HepG2 (cell line): ENCODE measurements at regions not wholly inside any gene's neighbourhood (a gene's known extent, or its start where the extent isn't known, plus 50 kb on each side); places are given as distances from the start of the nearest gene placed in this dataset.

ENCODE experiments used
- ATAC-seq: fragments of 200-7000 bp; cut with Tn5 transposase; 3 replicates; pipeline ENCODE4 v1.9.1; 2020; ENCODE audit warnings: mild to moderate bottlenecking, moderate library complexity
- BruUV-seq: library from RNA; stranded (reverse); fragments of 400-500 nt; replicated peaks from 2 replicates; lab custom pipeline; 2021; lab: Mats Ljungman, UMichigan
- CTCF ChIA-PET: fragments of 300-600 bp; formaldehyde crosslinking; extraction: SDS; loops from one replicate; lab custom pipeline; 2021; ENCODE audit warnings: low total read pairs, inconsistent platforms, low intra/inter-chr PET ratio; lab: Yijun Ruan, JAX
- POLR2A ChIA-PET: fragments of 350-600 bp; sonication (Branson Sonifier 250); formaldehyde crosslinking; loops from one replicate; lab custom pipeline; 2020; ENCODE audit warnings: antibody characterized with exemption, inconsistent platforms; lab: Yijun Ruan, JAX
- DNase-seq: peaks from one replicate; pipeline ENCODE4 v3.0.0-alpha.2; 2015; ENCODE audit warnings: low spot score
- FAIRE-seq: peaks from 3 replicates; lab custom pipeline; 2011; peaks lifted over from hg19 to GRCh38; lab: Jason Lieb, UNC
- H2AFZ ChIP-seq: one replicate; pipeline ENCODE4 v1.6.1; 2011; ENCODE audit warnings: low read length, inconsistent platforms
- H3K27ac ChIP-seq: fragments of 300-600 bp; 3 replicates; pipeline ENCODE4 v1.8.0; 2011; ENCODE audit warnings: mixed run types, mild to moderate bottlenecking, mixed read lengths, low read length, inconsistent platforms; ENCODE audit not compliant: insufficient read depth; ENCODE audit errors: extremely low read length
- H3K27me3 ChIP-seq, 2 experiments: fragments of 200-600 bp in 1 of 2; 2 replicates in 1 of 2; 3 replicates in 1 of 2; pipeline versions ENCODE4 v1.6.0 to v1.8.0; 2011; ENCODE audit warnings: low read length in 2 of 2, mild to moderate bottlenecking in 2 of 2, moderate library complexity in 2 of 2, inconsistent platforms in 1 of 2; ENCODE audit not compliant: insufficient read depth in 2 of 2, control insufficient read depth in 1 of 2
- H3K36me3 ChIP-seq, 2 experiments: fragments of 200-600 bp in 1 of 2; replicated peaks in 1 of 2; 2 replicates in 1 of 2; 3 replicates in 1 of 2; pipeline versions ENCODE4 v1.5.1 to v1.8.0; 2011; ENCODE audit warnings: low read length in 2 of 2, inconsistent platforms in 1 of 2; ENCODE audit not compliant: insufficient read depth in 2 of 2, control insufficient read depth in 1 of 2
- H3K4me1 ChIP-seq: 2 replicates; pipeline ENCODE4 v1.5.1; 2012; ENCODE audit warnings: low read length, inconsistent platforms; ENCODE audit not compliant: insufficient read depth
- H3K4me2 ChIP-seq: 2 replicates; pipeline ENCODE4 v1.6.0; 2011; ENCODE audit warnings: low read depth, low read length, inconsistent platforms
- H3K4me3 ChIP-seq, 3 experiments: fragments of 200-600 bp in 1 of 3; sonication (generic), shearing (Covaris generic) in 1 of 3; replicated peaks in 1 of 3; 2 replicates each; pipeline ENCODE4 v1.5.1; 2011 to 2016; ENCODE audit warnings: low read length in 3 of 3, inconsistent platforms in 2 of 3, low read depth in 2 of 3, mild to moderate bottlenecking in 2 of 3, control low read depth in 1 of 3, mixed read lengths in 1 of 3; ENCODE audit not compliant: insufficient read depth in 1 of 3
- H3K79me2 ChIP-seq: one replicate; pipeline ENCODE4 v1.6.1; 2011; ENCODE audit warnings: low read length, inconsistent platforms; ENCODE audit not compliant: insufficient read depth
- H3K9ac ChIP-seq: 2 replicates; pipeline ENCODE4 v1.6.0; 2011; ENCODE audit warnings: mild to moderate bottlenecking, low read depth, low read length, inconsistent platforms; ENCODE audit not compliant: insufficient read depth
- H3K9me3 ChIP-seq: 2 replicates; pipeline ENCODE4 v1.5.1; 2012; ENCODE audit warnings: mild to moderate bottlenecking, low read length
- H4K20me1 ChIP-seq: 2 replicates; pipeline ENCODE4 v1.6.0; 2011; ENCODE audit warnings: inconsistent platforms, mild to moderate bottlenecking, low read length, moderate library complexity; ENCODE audit not compliant: insufficient read depth
- HDAC6 ChIP-seq: fragments of 200-600 bp; sonication (generic); IDR thresholded peaks from 2 replicates; pipeline ENCODE4 v1.7.0; 2017; ENCODE audit warnings: mild to moderate bottlenecking, antibody characterized with exemption, low read length, low read depth
- HNF4A ChIP-seq: sonication (generic); formaldehyde crosslinking; IDR thresholded peaks from 2 replicates; pipeline ENCODE4 v1.4.0; 2020; ENCODE audit warnings: missing genetic modification reagents
- HNRNPK ChIP-seq: fragments of 200-400 bp; formaldehyde crosslinking; IDR thresholded peaks from 2 replicates; pipeline ENCODE4 v1.6.1; 2018; ENCODE audit warnings: low read length, low read depth, moderate library complexity, mild to moderate bottlenecking; ENCODE audit not compliant: poor library complexity, severe bottlenecking
- MAFG ChIP-seq: sonication (generic); formaldehyde crosslinking; IDR thresholded peaks from 2 replicates; pipeline ENCODE4 v1.5.1; 2020; ENCODE audit warnings: mild to moderate bottlenecking, missing genetic modification reagents
- MED1 ChIP-seq: sonication (generic); formaldehyde crosslinking; IDR thresholded peaks from 2 replicates; pipeline ENCODE4 v1.4.0; 2020; ENCODE audit warnings: missing genetic modification reagents
- MIXL1 ChIP-seq: IDR thresholded peaks from 2 replicates; pipeline ENCODE4 v1.6.1; 2016
- NR1H2 ChIP-seq: sonication (generic); formaldehyde crosslinking; IDR thresholded peaks from 2 replicates; pipeline ENCODE4 v1.8.1; 2022; ENCODE audit warnings: low read depth, missing genetic modification reagents, borderline replicate concordance
- SOX13 ChIP-seq, 3 experiments: fragments of 450-650 bp in 1 of 3; sonication (generic) in 1 of 3; formaldehyde crosslinking in 1 of 3; IDR thresholded peaks in 2 of 3; conservative IDR thresholded peaks in 1 of 3; 2 replicates each; pipeline versions ENCODE4 v1.5.0 to v1.6.1; 2016 to 2020; ENCODE audit warnings: antibody characterized with exemption in 1 of 3, mild to moderate bottlenecking in 1 of 3, missing compliant biosample characterization in 1 of 3, missing genetic modification reagents in 1 of 3, moderate library complexity in 1 of 3
- ZFYVE20 ChIP-seq: sonication (generic); formaldehyde crosslinking; IDR thresholded peaks from 2 replicates; pipeline ENCODE4 v1.8.0; 2023; ENCODE audit warnings: low read depth, mild to moderate bottlenecking, moderate library complexity, missing genetic modification reagents, borderline replicate concordance
- ZIK1 ChIP-seq: sonication (generic); formaldehyde crosslinking; IDR thresholded peaks from 2 replicates; pipeline ENCODE4 v1.5.0; 2020; ENCODE audit warnings: mild to moderate bottlenecking, low read depth, missing genetic modification reagents, borderline replicate concordance
- ZNF572 ChIP-seq: sonication (generic); formaldehyde crosslinking; IDR thresholded peaks from 2 replicates; pipeline ENCODE4 v1.5.1; 2020; ENCODE audit warnings: mild to moderate bottlenecking, missing genetic modification reagents
- ZNF768 ChIP-seq: sonication (generic); formaldehyde crosslinking; IDR thresholded peaks from 2 replicates; pipeline ENCODE4 v1.4.0; 2020; ENCODE audit warnings: missing genetic modification reagents
- ZNF841 ChIP-seq: sonication (generic); formaldehyde crosslinking; IDR thresholded peaks from 2 replicates; pipeline ENCODE4 v1.8.1; 2023; ENCODE audit warnings: missing genetic modification reagents, borderline replicate concordance
- in situ Hi-C: cut with HindIII; loops from 2 replicates; pipeline ENCODE4 v1.10.0; 2017; ENCODE audit warnings: low pct_unique_long_range_greater_than_20kb; ENCODE audit not compliant: extremely low pct_ligation_motif_present
- intact Hi-C: fragments of 100-400 bp; cut with micrococcal nuclease; formaldehyde crosslinking; loops from one replicate; pipeline ENCODE4 v1.10.0; 2022; ENCODE audit not compliant: unreplicated experiment
- TF ChIP-seq, protein P1 (sequence below): sonication (generic); formaldehyde crosslinking; conservative IDR thresholded peaks from 2 replicates; pipeline ENCODE4 v1.8.0; 2022; ENCODE audit warnings: low read depth, missing genetic modification reagents

- in situ Hi-C loops (no loop called here), intact Hi-C loops (no loop called here)
- Histone ChIP-seq H3K9ac (no peak overlapping the region), H3K27me3 (no peaks in the 10 kb centered on the region), H3K4me3 (no peak overlapping the region), H4K20me1 (no peaks in the 10 kb centered on the region), H2AFZ (no peak overlapping the region), H3K4me1 (no peaks in the 10 kb centered on the region), H3K9me3 (peaks cover 66% of the 10 kb centered on the region), H3K79me2 (no peaks in the 10 kb centered on the region), H3K36me3 (no peaks in the 10 kb centered on the region), H3K27ac (no peak overlapping the region), H3K4me2 (no peak overlapping the region)
- TF ChIP-seq ZNF841 (no peak), ZIK1 (CRISPR knock-in tag) (no peak), HNF4A (no peak), ZNF768 (CRISPR knock-in tag) (no peak), MED1 (CRISPR knock-in tag) (no peak), MAFG (CRISPR knock-in tag) (no peak), HNRNPK (no peak), NR1H2 (CRISPR knock-in tag) (no peak), ZFYVE20 (CRISPR knock-in tag) (no peak), HDAC6 (no peak), SOX13 (IDR thresholded peaks at IDR 0.05) (no peak), SOX13 (CRISPR knock-in tag; conservative IDR thresholded peaks at IDR 0.05 in 1 of 2, IDR thresholded peaks at IDR 0.05 in 1 of 2) (no peak), MIXL1 (no peak), ZNF572 (CRISPR knock-in tag) (no peak)
- TF ChIP-seq, protein P1, sequence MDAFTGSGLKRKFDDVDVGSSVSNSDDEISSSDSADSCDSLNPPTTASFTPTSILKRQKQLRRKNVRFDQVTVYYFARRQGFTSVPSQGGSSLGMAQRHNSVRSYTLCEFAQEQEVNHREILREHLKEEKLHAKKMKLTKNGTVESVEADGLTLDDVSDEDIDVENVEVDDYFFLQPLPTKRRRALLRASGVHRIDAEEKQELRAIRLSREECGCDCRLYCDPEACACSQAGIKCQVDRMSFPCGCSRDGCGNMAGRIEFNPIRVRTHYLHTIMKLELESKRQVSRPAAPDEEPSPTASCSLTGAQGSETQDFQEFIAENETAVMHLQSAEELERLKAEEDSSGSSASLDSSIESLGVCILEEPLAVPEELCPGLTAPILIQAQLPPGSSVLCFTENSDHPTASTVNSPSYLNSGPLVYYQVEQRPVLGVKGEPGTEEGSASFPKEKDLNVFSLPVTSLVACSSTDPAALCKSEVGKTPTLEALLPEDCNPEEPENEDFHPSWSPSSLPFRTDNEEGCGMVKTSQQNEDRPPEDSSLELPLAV (CRISPR knock-in tag) = no peak
- POLR2A ChIA-PET = no interaction called here
- no peak for DNase-seq
- FAIRE-seq = no peak
- ATAC-seq = no peak
- no TSS peak for BruUV-seq
- CTCF ChIA-PET = no interaction called here
Observed at GRCh38 chr7:125823538-125823937, 893.9 kb upstream of the POT1 start.
